ENCODE measurements at regions not wholly inside any gene's neighbourhood (a gene's known extent, or its start where the extent isn't known, plus 50 kb on each side); places are given as distances from the start of the nearest gene placed in this dataset.

DNA sequence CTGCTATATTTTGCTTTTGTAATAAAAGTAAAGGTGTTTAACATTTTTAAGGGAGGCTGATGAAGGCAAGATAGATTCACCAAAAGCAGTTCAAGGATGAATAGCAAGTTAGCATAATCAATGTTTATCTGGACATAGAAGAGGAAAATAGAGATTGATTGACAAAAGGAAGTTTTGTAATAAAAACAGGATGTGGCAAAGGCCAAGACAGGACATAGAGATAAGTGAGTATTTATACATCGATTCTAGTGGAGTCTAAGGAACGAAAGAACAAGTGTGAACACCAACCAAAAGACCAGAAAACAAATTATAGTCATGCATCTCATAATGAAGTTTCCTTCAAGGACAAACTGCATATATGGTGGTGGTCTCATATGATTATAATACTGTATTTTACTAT is 123.8 kb downstream of the CCDC71L start:
- TF ChIP-seq, protein P1, sequence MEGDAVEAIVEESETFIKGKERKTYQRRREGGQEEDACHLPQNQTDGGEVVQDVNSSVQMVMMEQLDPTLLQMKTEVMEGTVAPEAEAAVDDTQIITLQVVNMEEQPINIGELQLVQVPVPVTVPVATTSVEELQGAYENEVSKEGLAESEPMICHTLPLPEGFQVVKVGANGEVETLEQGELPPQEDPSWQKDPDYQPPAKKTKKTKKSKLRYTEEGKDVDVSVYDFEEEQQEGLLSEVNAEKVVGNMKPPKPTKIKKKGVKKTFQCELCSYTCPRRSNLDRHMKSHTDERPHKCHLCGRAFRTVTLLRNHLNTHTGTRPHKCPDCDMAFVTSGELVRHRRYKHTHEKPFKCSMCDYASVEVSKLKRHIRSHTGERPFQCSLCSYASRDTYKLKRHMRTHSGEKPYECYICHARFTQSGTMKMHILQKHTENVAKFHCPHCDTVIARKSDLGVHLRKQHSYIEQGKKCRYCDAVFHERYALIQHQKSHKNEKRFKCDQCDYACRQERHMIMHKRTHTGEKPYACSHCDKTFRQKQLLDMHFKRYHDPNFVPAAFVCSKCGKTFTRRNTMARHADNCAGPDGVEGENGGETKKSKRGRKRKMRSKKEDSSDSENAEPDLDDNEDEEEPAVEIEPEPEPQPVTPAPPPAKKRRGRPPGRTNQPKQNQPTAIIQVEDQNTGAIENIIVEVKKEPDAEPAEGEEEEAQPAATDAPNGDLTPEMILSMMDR (tag by site-specific recombination; IDR thresholded peaks at IDR 0.05): no peak
- TF ChIP-seq ZNF274 (IDR thresholded peaks at IDR 0.05; ENCODE audit: low read length) (no peak), ZNF274 (tag by site-specific recombination; IDR thresholded peaks at IDR 0.05; ENCODE audit: borderline replicate concordance) (no peak), ZNF114 (tag by site-specific recombination; IDR thresholded peaks at IDR 0.05) (no peak), ZNF701 (tag by site-specific recombination; IDR thresholded peaks at IDR 0.05) (no peak), ZNF660 (tag by site-specific recombination; IDR thresholded peaks at IDR 0.05) (no peak), YY1 (tag by site-specific recombination; IDR thresholded peaks at IDR 0.05) (no peak), SETDB1 (IDR thresholded peaks at IDR 0.05; ENCODE audit: insufficient read length, low read length) (no peak), ZNF133 (tag by site-specific recombination; IDR thresholded peaks at IDR 0.05) (no peak), GLI4 (tag by site-specific recombination; IDR thresholded peaks at IDR 0.05) (no peak), ZBTB20 (tag by site-specific recombination; IDR thresholded peaks at IDR 0.05) (no peak), ZNF175 (tag by site-specific recombination; IDR thresholded peaks at IDR 0.05) (no peak)
